Neuron (in vitro differentiated cells): ENCODE measurements at regions not wholly inside any gene's neighbourhood (a gene's known extent, or its start where the extent isn't known, plus 50 kb on each side); places are given as distances from the start of the nearest gene placed in this dataset.
"Not testable (repeated sequence)": the region's sequence is repeated elsewhere in the genome, so short reads cannot be mapped to it uniquely, and the experiment has no call there.

Experiments
- H2AFZ ChIP-seq: one replicate; pipeline ENCODE4 v1.6.1; 2013; ENCODE audit warnings: low read depth, mild to moderate bottlenecking, inconsistent platforms, low read length, moderate library complexity
- H3K27me3 ChIP-seq: one replicate; pipeline ENCODE4 v1.6.1; 2013; ENCODE audit warnings: low read length; ENCODE audit not compliant: insufficient read depth
- H3K36me3 ChIP-seq: one replicate; pipeline ENCODE4 v1.6.1; 2013; ENCODE audit warnings: low read length; ENCODE audit not compliant: insufficient read depth
- H3K4me1 ChIP-seq: one replicate; pipeline ENCODE4 v1.6.1; 2013; ENCODE audit warnings: low read length; ENCODE audit not compliant: insufficient read depth
- H3K4me3 ChIP-seq: 2 replicates; pipeline ENCODE4 v1.5.1; 2013; ENCODE audit warnings: mild to moderate bottlenecking, low read length, moderate library complexity
- H3K9me3 ChIP-seq: one replicate; pipeline ENCODE4 v1.6.1; 2013; ENCODE audit warnings: low read length

GRCh38 chr15:59783774-59784520 lies 94.8 kb upstream of the BNIP2 start:
- H3K4me3 ChIP-seq, H3K4me1 ChIP-seq, H3K9me3 ChIP-seq, H3K27me3 ChIP-seq, H2AFZ ChIP-seq, H3K36me3 ChIP-seq: not testable (repeated sequence)

GRCh38 chr15:59779110-59779509 lies 90.0 kb upstream of the BNIP2 start:
- Histone ChIP-seq H2AFZ (no peak overlapping the region), H3K4me3 (no peak overlapping the region), H3K9me3 (no peaks in the 10 kb centered on the region), H3K36me3 (no peaks in the 10 kb centered on the region), H3K27me3 (no peaks in the 10 kb centered on the region), H3K4me1 (no peaks in the 10 kb centered on the region)

- H3K4me1 ChIP-seq: no peaks in the 10 kb centered on the region
- H3K4me3 ChIP-seq: no peak overlapping the region
- H3K36me3 ChIP-seq: no peaks in the 10 kb centered on the region
- no peaks in the 10 kb centered on the region for H3K27me3 ChIP-seq
- no peaks in the 10 kb centered on the region for H3K9me3 ChIP-seq
- H2AFZ ChIP-seq: no peak overlapping the region
Measured at GRCh38 chr15:59764775-59765174, 75.7 kb upstream of the BNIP2 start.

- Histone ChIP-seq H3K4me1 (no peaks in the 10 kb centered on the region), H3K9me3 (no peaks in the 10 kb centered on the region), H2AFZ (no peak overlapping the region)
Measured at GRCh38 chr15:59762558-59762957, 73.4 kb upstream of the BNIP2 start.

GRCh38 chr15:59760256-59760655 lies 71.1 kb upstream of the BNIP2 start:
- not testable (repeated sequence) for H3K36me3 ChIP-seq, H3K9me3 ChIP-seq, H2AFZ ChIP-seq, H3K4me1 ChIP-seq, H3K27me3 ChIP-seq, H3K4me3 ChIP-seq

More at GRCh38 chr15:59762558-59762957, 73.4 kb upstream of the BNIP2 start:
- Histone ChIP-seq H3K27me3 (no peaks in the 10 kb centered on the region), H3K36me3 (no peaks in the 10 kb centered on the region), H3K4me3 (no peak overlapping the region)

- Histone ChIP-seq H2AFZ (no peak overlapping the region), H3K4me1 (no peaks in the 10 kb centered on the region), H3K36me3 (no peaks in the 10 kb centered on the region), H3K27me3 (peaks cover 3% of the 10 kb centered on the region), H3K9me3 (no peaks in the 10 kb centered on the region), H3K4me3 (no peak overlapping the region)
Measured at GRCh38 chr15:59751552-59752413, 62.7 kb upstream of the BNIP2 start.

GRCh38 chr15:59746777-59747176 lies 57.7 kb upstream of the BNIP2 start:
- no peaks in the 10 kb centered on the region for H3K4me1 ChIP-seq
- H3K27me3 ChIP-seq: peaks cover 3% of the 10 kb centered on the region
- no peak overlapping the region for H2AFZ ChIP-seq
- no peaks in the 10 kb centered on the region for H3K36me3 ChIP-seq
- H3K4me3 ChIP-seq: no peak overlapping the region
- H3K9me3 ChIP-seq: no peaks in the 10 kb centered on the region

GRCh38 chr15:59741274-59741906 lies 52.3 kb upstream of the BNIP2 start:
- no peaks in the 10 kb centered on the region for H3K27me3 ChIP-seq
- H3K36me3 ChIP-seq: no peaks in the 10 kb centered on the region

GRCh38 chr15:59739557-59740186 lies 50.6 kb upstream of the BNIP2 start:
- no peak overlapping the region for H3K4me3 ChIP-seq
- H3K9me3 ChIP-seq: no peaks in the 10 kb centered on the region
- no peak overlapping the region for H2AFZ ChIP-seq
- H3K36me3 ChIP-seq: no peaks in the 10 kb centered on the region
- H3K4me1 ChIP-seq: no peaks in the 10 kb centered on the region
- H3K27me3 ChIP-seq: no peaks in the 10 kb centered on the region

More at GRCh38 chr15:59741274-59741906, 52.3 kb upstream of the BNIP2 start:
- Histone ChIP-seq H2AFZ (no peak overlapping the region), H3K4me1 (no peaks in the 10 kb centered on the region), H3K4me3 (no peak overlapping the region), H3K9me3 (no peaks in the 10 kb centered on the region)
